GM23338 (cell line): ENCODE measurements at regions not wholly inside any gene's neighbourhood (a gene's known extent, or its start where the extent isn't known, plus 50 kb on each side); places are given as distances from the start of the nearest gene placed in this dataset.

Experiments
- ATAC-seq: fragments of 200-7000 bp; cut with Tn5 transposase; 3 replicates; pipeline ENCODE4 v1.9.1; 2020
- DNase-seq: peaks from one replicate; pipeline ENCODE4 v3.0.0-alpha.2; 2015; ENCODE audit warnings: low spot score
- H2AFZ ChIP-seq: fragments of 200-600 bp; sonication (generic); 2 replicates; pipeline ENCODE4 v1.8.0; 2016; ENCODE audit warnings: antibody characterized with exemption, mild to moderate bottlenecking, moderate library complexity
- H3F3A ChIP-seq: fragments of 200-600 bp; sonication (generic); replicated peaks from 2 replicates; pipeline ENCODE4 v1.8.0; 2017; ENCODE audit warnings: antibody characterized with exemption, mixed run types, low read depth
- H3K27ac ChIP-seq: fragments of 200-600 bp; sonication (generic); 2 replicates; pipeline ENCODE4 v1.6.1; 2016; ENCODE audit warnings: low read depth
- H3K27me3 ChIP-seq: fragments of 200-600 bp; sonication (generic); 2 replicates; pipeline ENCODE4 v1.8.0; 2016; ENCODE audit warnings: mild to moderate bottlenecking, mixed run types, moderate library complexity; ENCODE audit not compliant: insufficient read depth
- H3K36me3 ChIP-seq: fragments of 200-600 bp; sonication (generic); 2 replicates; pipeline ENCODE4 v1.8.0; 2016; ENCODE audit warnings: mild to moderate bottlenecking; ENCODE audit not compliant: insufficient read depth
- H3K4me1 ChIP-seq: fragments of 200-600 bp; sonication (generic); 2 replicates; pipeline ENCODE4 v1.8.0; 2016; ENCODE audit warnings: mild to moderate bottlenecking, moderate library complexity; ENCODE audit not compliant: insufficient read depth
- H3K4me2 ChIP-seq: fragments of 200-600 bp; sonication (generic); 2 replicates; pipeline ENCODE4 v1.7.1; 2017; ENCODE audit warnings: mixed run types
- H3K4me3 ChIP-seq: fragments of 200-600 bp; sonication (generic); 2 replicates; pipeline ENCODE4 v1.6.1; 2016; ENCODE audit warnings: mixed run types
- H3K79me2 ChIP-seq: fragments of 200-600 bp; sonication (generic); replicated peaks from 2 replicates; pipeline ENCODE4 v1.8.0; 2017; ENCODE audit warnings: mild to moderate bottlenecking; ENCODE audit not compliant: insufficient read depth
- H3K9me2 ChIP-seq: fragments of 200-600 bp; sonication (generic); 2 replicates; pipeline ENCODE4 v1.8.0; 2017; ENCODE audit not compliant: insufficient read depth
- H4K20me1 ChIP-seq: fragments of 200-600 bp; sonication (generic); replicated peaks from 2 replicates; pipeline ENCODE4 v1.8.0; 2017; ENCODE audit warnings: mild to moderate bottlenecking; ENCODE audit not compliant: insufficient read depth
- H3K27ac Mint-ChIP-seq: 2 replicates; pipeline ENCODE4 v1.8.0; 2020; ENCODE audit warnings: inconsistent platforms, mild to moderate bottlenecking, moderate library complexity, mixed read lengths
- H3K27me3 Mint-ChIP-seq: 3 replicates; pipeline ENCODE4 v1.8.0; 2022; ENCODE audit warnings: low read depth, mild to moderate bottlenecking, moderate library complexity, mixed read lengths, inconsistent platforms; ENCODE audit not compliant: insufficient read depth, poor library complexity
- H3K36me3 Mint-ChIP-seq: 3 replicates; pipeline ENCODE4 v1.8.0; 2021; ENCODE audit warnings: low read depth, mild to moderate bottlenecking, inconsistent platforms, moderate library complexity, mixed read lengths
- H3K4me1 Mint-ChIP-seq: 3 replicates; pipeline ENCODE4 v1.8.0; 2020; ENCODE audit warnings: mild to moderate bottlenecking, inconsistent platforms, mixed read lengths
- H3K4me3 Mint-ChIP-seq: 3 replicates; pipeline ENCODE4 v1.8.0; 2021; ENCODE audit warnings: moderate library complexity, mild to moderate bottlenecking, inconsistent platforms, mixed read lengths
- H3K9me3 Mint-ChIP-seq: 3 replicates; pipeline ENCODE4 v1.8.0; 2020; ENCODE audit warnings: moderate library complexity, mild to moderate bottlenecking, inconsistent platforms, mixed read lengths
- CREB1 ChIP-seq: fragments of 250-450 bp; sonication (Bioruptor Pico); IDR thresholded peaks from 2 replicates; pipeline ENCODE4 v1.5.0; 2020; ENCODE audit warnings: low read depth, mild to moderate bottlenecking, moderate library complexity
- CTCF ChIP-seq, 2 experiments: fragments of 200-600 bp in 1 of 2; sonication (generic) in 1 of 2; conservative IDR thresholded peaks; 2 replicates each; pipeline versions ENCODE4 v1.5.1 to v1.6.1; 2016 to 2017; ENCODE audit warnings: antibody characterized with exemption in 2 of 2, low read depth in 2 of 2, mild to moderate bottlenecking in 2 of 2, moderate library complexity in 1 of 2
- ETS1 ChIP-seq: IDR thresholded peaks from 2 replicates; pipeline ENCODE4 v1.6.1; 2016; ENCODE audit warnings: antibody characterized with exemption
- EZH2 ChIP-seq: fragments of 200-600 bp; sonication (generic); IDR thresholded peaks from one replicate; pipeline ENCODE4 v1.8.0; 2017; ENCODE audit warnings: antibody characterized with exemption, mild to moderate bottlenecking, low read depth; ENCODE audit not compliant: unreplicated experiment
- EZH2phosphoT487 ChIP-seq: fragments of 200-600 bp; sonication (generic); IDR thresholded peaks from one replicate; pipeline ENCODE4 v1.8.1; 2018; ENCODE audit warnings: antibody characterized with exemption; ENCODE audit not compliant: unreplicated experiment
- JUNB ChIP-seq: IDR thresholded peaks from one replicate; pipeline ENCODE4 v1.6.1; 2016; ENCODE audit warnings: antibody characterized with exemption; ENCODE audit not compliant: unreplicated experiment
- NANOG ChIP-seq: IDR thresholded peaks from 2 replicates; pipeline ENCODE4 v1.6.1; 2016; ENCODE audit warnings: antibody characterized with exemption, borderline replicate concordance
- POLR2AphosphoS5 ChIP-seq: IDR thresholded peaks from 2 replicates; pipeline ENCODE4 v1.6.1; 2016; ENCODE audit warnings: antibody characterized with exemption, low read depth
- STAT1 ChIP-seq: IDR thresholded peaks from one replicate; pipeline ENCODE4 v1.6.1; 2016; ENCODE audit warnings: antibody characterized with exemption; ENCODE audit not compliant: unreplicated experiment
- ZNF114 ChIP-seq: fragments of 250-450 bp; sonication (Bioruptor Pico); IDR thresholded peaks from 2 replicates; pipeline ENCODE4 v1.5.0; 2020; ENCODE audit warnings: mild to moderate bottlenecking, moderate library complexity
- ZNF331 ChIP-seq: fragments of 250-450 bp; sonication (Bioruptor Pico); IDR thresholded peaks from 2 replicates; pipeline ENCODE4 v1.5.0; 2020; ENCODE audit warnings: low read depth, mild to moderate bottlenecking, moderate library complexity
- ZNF462 ChIP-seq: fragments of 250-450 bp; sonication (Bioruptor Pico); IDR thresholded peaks from 2 replicates; pipeline ENCODE4 v1.5.0; 2020; ENCODE audit warnings: mild to moderate bottlenecking, moderate library complexity
- TF ChIP-seq, protein P1 (sequence below): IDR thresholded peaks from one replicate; pipeline ENCODE4 v1.6.1; 2018; ENCODE audit warnings: antibody characterized with exemption; ENCODE audit not compliant: unreplicated experiment

GRCh38 chr4:45550766-45551366 lies 573.0 kb downstream of the GABRG1 start:
- Histone ChIP-seq H3K36me3 (no peaks in the 10 kb centered on the region), H2AFZ (no peak overlapping the region), H3K4me1 (peaks cover 6% of the 10 kb centered on the region; the same call in 1 of the 2 replicates), H3K4me3 (no peak overlapping the region), H3K4me2 (no peak overlapping the region), H3K27me3 (no peaks in the 10 kb centered on the region), H3K9me2 (peaks cover 12% of the 10 kb centered on the region; the same call in 1 of the 2 replicates), H3K79me2 (no peaks in the 10 kb centered on the region), H3F3A (no peaks in the 10 kb centered on the region), H4K20me1 (no peaks in the 10 kb centered on the region), H3K27ac (no peak overlapping the region)
- Mint-ChIP-seq H3K27me3 (no peaks in the 10 kb centered on the region), H3K4me1 (peaks cover 5% of the 10 kb centered on the region), H3K36me3 (no peaks in the 10 kb centered on the region; the same call in 2 of the 3 replicates), H3K4me3 (no peak overlapping the region), H3K27ac (no peak overlapping the region), H3K9me3 (peaks cover 66% of the 10 kb centered on the region)
- ATAC-seq (no peak), DNase-seq (no peak)
- TF ChIP-seq ETS1 (no peak), EZH2phosphoT487 (no peak), ZNF462 (no peak), CTCF (conservative IDR thresholded peaks at IDR 0.05; ENCODE audit: low read depth in 2 of 2) (no peak), CREB1 (no peak), STAT1 (no peak), ZNF114 (CRISPR knock-in tag) (no peak), EZH2 (no peak), ZNF331 (no peak), NANOG (no peak), POLR2AphosphoS5 (no peak), JUNB (no peak)
- TF ChIP-seq, protein P1, sequence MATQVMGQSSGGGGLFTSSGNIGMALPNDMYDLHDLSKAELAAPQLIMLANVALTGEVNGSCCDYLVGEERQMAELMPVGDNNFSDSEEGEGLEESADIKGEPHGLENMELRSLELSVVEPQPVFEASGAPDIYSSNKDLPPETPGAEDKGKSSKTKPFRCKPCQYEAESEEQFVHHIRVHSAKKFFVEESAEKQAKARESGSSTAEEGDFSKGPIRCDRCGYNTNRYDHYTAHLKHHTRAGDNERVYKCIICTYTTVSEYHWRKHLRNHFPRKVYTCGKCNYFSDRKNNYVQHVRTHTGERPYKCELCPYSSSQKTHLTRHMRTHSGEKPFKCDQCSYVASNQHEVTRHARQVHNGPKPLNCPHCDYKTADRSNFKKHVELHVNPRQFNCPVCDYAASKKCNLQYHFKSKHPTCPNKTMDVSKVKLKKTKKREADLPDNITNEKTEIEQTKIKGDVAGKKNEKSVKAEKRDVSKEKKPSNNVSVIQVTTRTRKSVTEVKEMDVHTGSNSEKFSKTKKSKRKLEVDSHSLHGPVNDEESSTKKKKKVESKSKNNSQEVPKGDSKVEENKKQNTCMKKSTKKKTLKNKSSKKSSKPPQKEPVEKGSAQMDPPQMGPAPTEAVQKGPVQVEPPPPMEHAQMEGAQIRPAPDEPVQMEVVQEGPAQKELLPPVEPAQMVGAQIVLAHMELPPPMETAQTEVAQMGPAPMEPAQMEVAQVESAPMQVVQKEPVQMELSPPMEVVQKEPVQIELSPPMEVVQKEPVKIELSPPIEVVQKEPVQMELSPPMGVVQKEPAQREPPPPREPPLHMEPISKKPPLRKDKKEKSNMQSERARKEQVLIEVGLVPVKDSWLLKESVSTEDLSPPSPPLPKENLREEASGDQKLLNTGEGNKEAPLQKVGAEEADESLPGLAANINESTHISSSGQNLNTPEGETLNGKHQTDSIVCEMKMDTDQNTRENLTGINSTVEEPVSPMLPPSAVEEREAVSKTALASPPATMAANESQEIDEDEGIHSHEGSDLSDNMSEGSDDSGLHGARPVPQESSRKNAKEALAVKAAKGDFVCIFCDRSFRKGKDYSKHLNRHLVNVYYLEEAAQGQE = no peak
